Ovary (tissue), 7 donors: ENCODE measurements at regions not wholly inside any gene's neighbourhood (a gene's known extent, or its start where the extent isn't known, plus 50 kb on each side); places are given as distances from the start of the nearest gene placed in this dataset.

Experiments used
- DNase-seq, 5 donors: peaks; one replicate each; pipeline ENCODE4 v3.0.0-alpha.2; 2019 to 2020
- H3K27ac ChIP-seq, 2 donors: fragments of 200-600 bp; one replicate each; pipeline versions ENCODE4 v1.5.1 to v1.8.0; 2019 to 2022
- H3K27me3 ChIP-seq: fragments of 200-600 bp; one replicate; pipeline ENCODE4 v1.8.0; 2022
- H3K36me3 ChIP-seq: fragments of 200-600 bp; sonication (generic); one replicate; pipeline ENCODE4 v1.5.1; 2019
- H3K4me1 ChIP-seq: one replicate; pipeline ENCODE4 v1.8.1; 2013; ENCODE audit warnings: mild to moderate bottlenecking, moderate library complexity; ENCODE audit not compliant: insufficient read depth
- H3K4me3 ChIP-seq: fragments of 200-600 bp; sonication (generic); one replicate; pipeline ENCODE4 v1.5.1; 2017
- H3K9me3 ChIP-seq, 2 donors: fragments of 200-600 bp in 1 of 2; sonication (generic) in 1 of 2; one replicate each; pipeline versions ENCODE4 v1.5.1 to v1.8.1; 2013 to 2019; ENCODE audit warnings: mild to moderate bottlenecking in 1 of 2, moderate library complexity in 1 of 2
- CTCF ChIP-seq, 3 donors: fragments of 450-650 bp in 2 of 3; fragments of 200-600 bp in 1 of 3; IDR thresholded peaks; one replicate each; pipeline versions ENCODE4 v1.5.1 to v1.8.0; 2016 to 2022; ENCODE audit warnings: antibody characterized with exemption in 3 of 3, mild to moderate bottlenecking in 1 of 3
- EP300 ChIP-seq: sonication (generic); formaldehyde crosslinking; IDR thresholded peaks from one replicate; pipeline ENCODE4 v1.6.1; 2017; ENCODE audit warnings: antibody characterized with exemption
- POLR2A ChIP-seq: fragments of 450-650 bp; IDR thresholded peaks from one replicate; pipeline ENCODE4 v1.6.1; 2017; ENCODE audit warnings: antibody characterized with exemption, mild to moderate bottlenecking, moderate library complexity
- WGBS, 3 donors: extraction: QIAGEN DNeasy Blood & Tissue Kit in 1 of 3; methylation state at CpG; one replicate each; pipeline versions ENCODE4 v1.1.5 to v1.1.7; 2013 to 2017; 5-methylcytosine and 5-hydroxymethylcytosine counted together
- intact Hi-C, 4 donors: fragments of 100-400 bp; cut with DNase I; formaldehyde crosslinking; loops; one replicate each; pipeline versions ENCODE4 v1.11.0 to v1.15.1; 2022 to 2023
- donor health status: DM: no; HTN: no; CAD: no; lungs with moderate emphysema.
- donor health status: DM: no; HTN: no; CAD: no.
- donor health status: Bipolar disorder and iron deficiency.
- donor health status: DM: no; HTN: no; CAD: no.
- donor health status: DM: yes; HTN: yes; CAD: no.

- TF ChIP-seq CTCF (IDR thresholded peaks at IDR 0.05): no peak
- TF ChIP-seq EP300: no peak
- TF ChIP-seq POLR2A: no peak
- no peak overlapping the region for H3K4me3 ChIP-seq
- intact Hi-C loops: no loop called here
- no peaks in the 10 kb centered on the region for H3K4me1 ChIP-seq
- WGBS, 3 donors: 73 to 79% (median 74%) methylated on average over 5 of the region's 5 CpGs
- no peaks in the 10 kb centered on the region for H3K36me3 ChIP-seq
- no peaks in the 10 kb centered on the region for H3K27me3 ChIP-seq
- H3K9me3 ChIP-seq: no peaks in the 10 kb centered on the region
- DNase-seq: no peak
- H3K27ac ChIP-seq: no peak overlapping the region
These were observed 293.8 kb upstream of the POU3F1 start for GRCh38 chr1:38340409-38340808.

GRCh38 chr1:38337711-38338110 is 291.1 kb upstream of the POU3F1 start:
- WGBS, 3 donors: 72 to 78% (median 76%) methylated on average over 5 of the region's 5 CpGs
- no peaks in the 10 kb centered on the region for H3K27me3 ChIP-seq
- H3K36me3 ChIP-seq: no peaks in the 10 kb centered on the region
- no peak overlapping the region for H3K4me3 ChIP-seq
- intact Hi-C loops: no loop called here
- H3K4me1 ChIP-seq: no peaks in the 10 kb centered on the region
- TF ChIP-seq EP300 (no peak), CTCF (IDR thresholded peaks at IDR 0.05) (no peak), POLR2A (no peak)
- no peak overlapping the region for H3K27ac ChIP-seq
- H3K9me3 ChIP-seq: no peaks in the 10 kb centered on the region
- DNase-seq: no peak

GRCh38 chr1:38336961-38337360 is 290.4 kb upstream of the POU3F1 start:
- no peaks in the 10 kb centered on the region for H3K27me3 ChIP-seq
- 28 to 45% (median 34%) methylated on average over 6 of the region's 6 CpGs for WGBS, 3 donors
- TF ChIP-seq CTCF (IDR thresholded peaks at IDR 0.05) (no peak), EP300 (no peak), POLR2A (no peak)
- no peak for DNase-seq
- intact Hi-C loops: no loop called here
- no peaks in the 10 kb centered on the region for H3K36me3 ChIP-seq
- no peaks in the 10 kb centered on the region for H3K9me3 ChIP-seq
- no peaks in the 10 kb centered on the region for H3K4me1 ChIP-seq
- no peak overlapping the region for H3K4me3 ChIP-seq
- no peak overlapping the region for H3K27ac ChIP-seq

- Histone ChIP-seq H3K4me3 (no peak overlapping the region), H3K27me3 (no peaks in the 10 kb centered on the region), H3K4me1 (no peaks in the 10 kb centered on the region), H3K27ac (no peak overlapping the region), H3K36me3 (no peaks in the 10 kb centered on the region), H3K9me3 (no peaks in the 10 kb centered on the region)
- TF ChIP-seq CTCF (IDR thresholded peaks at IDR 0.05) (no peak), POLR2A (no peak), EP300 (no peak)
- no peak for DNase-seq
- intact Hi-C loops: no loop called here
- WGBS, 3 donors: 5 to 14% (median 13%) methylated on average over 8 of the region's 8 CpGs
These were observed 289.8 kb upstream of the POU3F1 start for GRCh38 chr1:38336301-38336923.
